Activated CD4-positive, alpha-beta memory T cell treated with anti-CD3 and anti-CD28 coated beads for 36 hours (primary cell): ENCODE measurements at regions not wholly inside any gene's neighbourhood (a gene's known extent, or its start where the extent isn't known, plus 50 kb on each side); places are given as distances from the start of the nearest gene placed in this dataset.

Source experiments
- CTCF ChIA-PET: fragments of 350-600 bp; sonication (Branson Sonifier 250); formaldehyde crosslinking; loops from one replicate; lab custom pipeline; 2021; ENCODE audit warnings: antibody characterized with exemption, inconsistent platforms; lab: Charles Lee
- POLR2A ChIA-PET: fragments of 350-600 bp; sonication (Branson Sonifier 250); formaldehyde crosslinking; loops from one replicate; lab custom pipeline; 2021; ENCODE audit warnings: antibody characterized with exemption; lab: Charles Lee
- DNase-seq: peaks from one replicate; pipeline ENCODE4 v3.0.0-alpha.2; 2020
- H3K27ac Mint-ChIP-seq: one replicate; pipeline ENCODE4 v1.8.0; 2021; ENCODE audit warnings: mixed read lengths
- H3K27me3 Mint-ChIP-seq: one replicate; pipeline ENCODE4 v1.8.0; 2021; ENCODE audit warnings: mixed read lengths
- H3K36me3 Mint-ChIP-seq: one replicate; pipeline ENCODE4 v1.8.0; 2021; ENCODE audit warnings: mixed read lengths
- H3K4me1 Mint-ChIP-seq: one replicate; pipeline ENCODE4 v1.8.0; 2021; ENCODE audit warnings: low read depth, mixed read lengths
- H3K4me3 Mint-ChIP-seq: one replicate; pipeline ENCODE4 v1.8.0; 2021; ENCODE audit warnings: mild to moderate bottlenecking, mixed read lengths
- H3K9me3 Mint-ChIP-seq: one replicate; pipeline ENCODE4 v1.8.0; 2021; ENCODE audit warnings: mixed read lengths
- intact Hi-C: fragments of 100-400 bp; cut with micrococcal nuclease; formaldehyde crosslinking; loops from one replicate; pipeline ENCODE4 v1.15.1; 2023

GRCh38 chr13:104766319-104766718, 1700.1 kb upstream of the SLC10A2 start:
- no peak for DNase-seq
- Mint-ChIP-seq H3K27ac (no peak overlapping the region), H3K27me3 (no peaks in the 10 kb centered on the region), H3K9me3 (no peaks in the 10 kb centered on the region), H3K36me3 (no peaks in the 10 kb centered on the region), H3K4me3 (no peak overlapping the region), H3K4me1 (no peaks in the 10 kb centered on the region)
- intact Hi-C loops, result no loop called here
- CTCF ChIA-PET, result no interaction called here
- POLR2A ChIA-PET, result no interaction called here

GRCh38 chr13:104764600-104764999, 1698.4 kb upstream of the SLC10A2 start:
- Mint-ChIP-seq H3K27me3 (no peaks in the 10 kb centered on the region), H3K4me1 (no peaks in the 10 kb centered on the region), H3K36me3 (no peaks in the 10 kb centered on the region), H3K27ac (no peak overlapping the region), H3K9me3 (no peaks in the 10 kb centered on the region), H3K4me3 (no peak overlapping the region)
- POLR2A ChIA-PET, result no interaction called here
- intact Hi-C loops, result no loop called here
- no peak for DNase-seq
- CTCF ChIA-PET, result no interaction called here

GRCh38 chr13:104759069-104759468, 1692.9 kb upstream of the SLC10A2 start:
- Mint-ChIP-seq H3K27me3 (no peaks in the 10 kb centered on the region), H3K36me3 (no peaks in the 10 kb centered on the region), H3K27ac (no peak overlapping the region), H3K4me3 (no peak overlapping the region), H3K9me3 (no peaks in the 10 kb centered on the region), H3K4me1 (no peaks in the 10 kb centered on the region)
- CTCF ChIA-PET, result no interaction called here
- POLR2A ChIA-PET, result no interaction called here
- no peak for DNase-seq
- intact Hi-C loops, result no loop called here

- Mint-ChIP-seq H3K27me3 (no peaks in the 10 kb centered on the region), H3K4me3 (no peak overlapping the region), H3K9me3 (no peaks in the 10 kb centered on the region), H3K36me3 (no peaks in the 10 kb centered on the region), H3K4me1 (no peaks in the 10 kb centered on the region), H3K27ac (no peak overlapping the region)
- intact Hi-C loops, result no loop called here
- no peak for DNase-seq
- CTCF ChIA-PET, result no interaction called here
- POLR2A ChIA-PET, result no interaction called here
These were observed 1691.5 kb upstream of the SLC10A2 start for GRCh38 chr13:104757712-104758111.

- no peaks in the 10 kb centered on the region for H3K9me3 Mint-ChIP-seq
- no peaks in the 10 kb centered on the region for H3K36me3 Mint-ChIP-seq
- H3K27ac Mint-ChIP-seq, result no peak overlapping the region
- POLR2A ChIA-PET, result no interaction called here
- H3K4me1 Mint-ChIP-seq, result no peaks in the 10 kb centered on the region
- CTCF ChIA-PET, result interaction anchor here (0.8 kb wide), 1 partner anchor 1422 kb away, joined by 3 read pairs; no protein-coding TSS in a partner anchor
- H3K27me3 Mint-ChIP-seq, result no peaks in the 10 kb centered on the region
- DNase-seq, result no peak
- no peak overlapping the region for H3K4me3 Mint-ChIP-seq
- intact Hi-C loops, result no loop called here
These were observed 1684.2 kb upstream of the SLC10A2 start for GRCh38 chr13:104750377-104750776.

GRCh38 chr13:104740641-104741222, 1674.5 kb upstream of the SLC10A2 start:
- no peaks in the 10 kb centered on the region for H3K9me3 Mint-ChIP-seq
- H3K27me3 Mint-ChIP-seq, result peaks cover 2% of the 10 kb centered on the region
- no peak for DNase-seq
- no peaks in the 10 kb centered on the region for H3K4me1 Mint-ChIP-seq
- CTCF ChIA-PET, result no interaction called here
- H3K36me3 Mint-ChIP-seq, result no peaks in the 10 kb centered on the region
- no peak overlapping the region for H3K4me3 Mint-ChIP-seq
- no peak overlapping the region for H3K27ac Mint-ChIP-seq
- intact Hi-C loops, result no loop called here
- POLR2A ChIA-PET, result no interaction called here

- no peaks in the 10 kb centered on the region for H3K4me1 Mint-ChIP-seq
- ChIA-PET CTCF (interaction anchor here (1.9 kb wide), 1 partner anchor 36 kb away, joined by 4 read pairs; no protein-coding TSS in a partner anchor), POLR2A (no interaction called here)
- no peak for DNase-seq
- no peaks in the 10 kb centered on the region for H3K36me3 Mint-ChIP-seq
- H3K27me3 Mint-ChIP-seq, result peaks cover 2% of the 10 kb centered on the region
- no peaks in the 10 kb centered on the region for H3K9me3 Mint-ChIP-seq
- no peak overlapping the region for H3K4me3 Mint-ChIP-seq
- no peak overlapping the region for H3K27ac Mint-ChIP-seq
- intact Hi-C loops, result no loop called here
These were observed 1671.5 kb upstream of the SLC10A2 start for GRCh38 chr13:104737713-104738112.

GRCh38 chr13:104733427-104733826, 1667.2 kb upstream of the SLC10A2 start:
- no peak overlapping the region for H3K4me3 Mint-ChIP-seq
- no peaks in the 10 kb centered on the region for H3K36me3 Mint-ChIP-seq
- intact Hi-C loops, result no loop called here
- peaks cover 2% of the 10 kb centered on the region for H3K27me3 Mint-ChIP-seq
- no peak for DNase-seq
- no peak overlapping the region for H3K27ac Mint-ChIP-seq
- ChIA-PET POLR2A (no interaction called here), CTCF (no interaction called here)
- no peaks in the 10 kb centered on the region for H3K4me1 Mint-ChIP-seq
- peaks cover 2% of the 10 kb centered on the region for H3K9me3 Mint-ChIP-seq

- no peaks in the 10 kb centered on the region for H3K4me1 Mint-ChIP-seq
- no peaks in the 10 kb centered on the region for H3K27me3 Mint-ChIP-seq
- DNase-seq, result no peak
- intact Hi-C loops, result no loop called here
- no peaks in the 10 kb centered on the region for H3K9me3 Mint-ChIP-seq
- H3K4me3 Mint-ChIP-seq, result no peak overlapping the region
- POLR2A ChIA-PET, result no interaction called here
- H3K27ac Mint-ChIP-seq, result no peak overlapping the region
- CTCF ChIA-PET, result no interaction called here
- H3K36me3 Mint-ChIP-seq, result no peaks in the 10 kb centered on the region
These were observed 1648.9 kb upstream of the SLC10A2 start for GRCh38 chr13:104715111-104715510.

- CTCF ChIA-PET, result no interaction called here
- Mint-ChIP-seq H3K27ac (no peak overlapping the region), H3K27me3 (no peaks in the 10 kb centered on the region), H3K4me3 (no peak overlapping the region), H3K36me3 (no peaks in the 10 kb centered on the region), H3K9me3 (no peaks in the 10 kb centered on the region), H3K4me1 (no peaks in the 10 kb centered on the region)
- intact Hi-C loops, result no loop called here
- DNase-seq, result no peak
- POLR2A ChIA-PET, result no interaction called here
These were observed 1639.0 kb upstream of the SLC10A2 start for GRCh38 chr13:104705031-104705750.

- Mint-ChIP-seq H3K4me3 (no peak overlapping the region), H3K4me1 (no peaks in the 10 kb centered on the region), H3K27ac (no peak overlapping the region), H3K36me3 (no peaks in the 10 kb centered on the region), H3K9me3 (no peaks in the 10 kb centered on the region), H3K27me3 (no peaks in the 10 kb centered on the region)
- ChIA-PET CTCF (no interaction called here), POLR2A (no interaction called here)
- DNase-seq, result no peak
- intact Hi-C loops, result no loop called here
These were observed 1635.4 kb upstream of the SLC10A2 start for GRCh38 chr13:104701591-104701990.

- Mint-ChIP-seq H3K9me3 (no peaks in the 10 kb centered on the region), H3K4me3 (no peak overlapping the region), H3K27ac (no peak overlapping the region), H3K27me3 (no peaks in the 10 kb centered on the region), H3K4me1 (no peaks in the 10 kb centered on the region), H3K36me3 (no peaks in the 10 kb centered on the region)
- ChIA-PET CTCF (no interaction called here), POLR2A (no interaction called here)
- DNase-seq, result no peak
- intact Hi-C loops, result no loop called here
These were observed 1628.2 kb upstream of the SLC10A2 start for GRCh38 chr13:104694397-104694796.

- no peak for DNase-seq
- Mint-ChIP-seq H3K36me3 (no peaks in the 10 kb centered on the region), H3K27me3 (no peaks in the 10 kb centered on the region), H3K27ac (no peak overlapping the region), H3K9me3 (no peaks in the 10 kb centered on the region), H3K4me3 (no peak overlapping the region), H3K4me1 (no peaks in the 10 kb centered on the region)
- POLR2A ChIA-PET, result no interaction called here
- CTCF ChIA-PET, result no interaction called here
- intact Hi-C loops, result no loop called here
These were observed 1626.9 kb upstream of the SLC10A2 start for GRCh38 chr13:104693126-104693525.
